HepG2 (cell line): ENCODE measurements at regions not wholly inside any gene's neighbourhood (a gene's known extent, or its start where the extent isn't known, plus 50 kb on each side); places are given as distances from the start of the nearest gene placed in this dataset.

Source experiments
- ATAC-seq: fragments of 200-7000 bp; cut with Tn5 transposase; 3 replicates; pipeline ENCODE4 v1.9.1; 2020; ENCODE audit warnings: mild to moderate bottlenecking, moderate library complexity
- BruUV-seq: library from RNA; stranded (reverse); fragments of 400-500 nt; replicated peaks from 2 replicates; lab custom pipeline; 2021; lab: Mats Ljungman, UMichigan
- CTCF ChIA-PET: fragments of 300-600 bp; formaldehyde crosslinking; extraction: SDS; loops from one replicate; lab custom pipeline; 2021; ENCODE audit warnings: low total read pairs, inconsistent platforms, low intra/inter-chr PET ratio; lab: Yijun Ruan, JAX
- POLR2A ChIA-PET: fragments of 350-600 bp; sonication (Branson Sonifier 250); formaldehyde crosslinking; loops from one replicate; lab custom pipeline; 2020; ENCODE audit warnings: antibody characterized with exemption, inconsistent platforms; lab: Yijun Ruan, JAX
- DNase-seq: peaks from one replicate; pipeline ENCODE4 v3.0.0-alpha.2; 2015; ENCODE audit warnings: low spot score
- FAIRE-seq: peaks from 3 replicates; lab custom pipeline; 2011; peaks lifted over from hg19 to GRCh38; lab: Jason Lieb, UNC
- H2AFZ ChIP-seq: one replicate; pipeline ENCODE4 v1.6.1; 2011; ENCODE audit warnings: low read length, inconsistent platforms
- H3K27ac ChIP-seq: fragments of 300-600 bp; 3 replicates; pipeline ENCODE4 v1.8.0; 2011; ENCODE audit warnings: mixed run types, mild to moderate bottlenecking, mixed read lengths, low read length, inconsistent platforms; ENCODE audit not compliant: insufficient read depth; ENCODE audit errors: extremely low read length
- H3K27me3 ChIP-seq, 2 experiments: fragments of 200-600 bp in 1 of 2; 2 replicates in 1 of 2; 3 replicates in 1 of 2; pipeline versions ENCODE4 v1.6.0 to v1.8.0; 2011; ENCODE audit warnings: low read length in 2 of 2, mild to moderate bottlenecking in 2 of 2, moderate library complexity in 2 of 2, inconsistent platforms in 1 of 2; ENCODE audit not compliant: insufficient read depth in 2 of 2, control insufficient read depth in 1 of 2
- H3K36me3 ChIP-seq, 2 experiments: fragments of 200-600 bp in 1 of 2; replicated peaks in 1 of 2; 2 replicates in 1 of 2; 3 replicates in 1 of 2; pipeline versions ENCODE4 v1.5.1 to v1.8.0; 2011; ENCODE audit warnings: low read length in 2 of 2, inconsistent platforms in 1 of 2; ENCODE audit not compliant: insufficient read depth in 2 of 2, control insufficient read depth in 1 of 2
- H3K4me1 ChIP-seq: 2 replicates; pipeline ENCODE4 v1.5.1; 2012; ENCODE audit warnings: low read length, inconsistent platforms; ENCODE audit not compliant: insufficient read depth
- H3K4me2 ChIP-seq: 2 replicates; pipeline ENCODE4 v1.6.0; 2011; ENCODE audit warnings: low read depth, low read length, inconsistent platforms
- H3K4me3 ChIP-seq, 3 experiments: fragments of 200-600 bp in 1 of 3; sonication (generic), shearing (Covaris generic) in 1 of 3; replicated peaks in 1 of 3; 2 replicates each; pipeline ENCODE4 v1.5.1; 2011 to 2016; ENCODE audit warnings: low read length in 3 of 3, inconsistent platforms in 2 of 3, low read depth in 2 of 3, mild to moderate bottlenecking in 2 of 3, control low read depth in 1 of 3, mixed read lengths in 1 of 3; ENCODE audit not compliant: insufficient read depth in 1 of 3
- H3K79me2 ChIP-seq: one replicate; pipeline ENCODE4 v1.6.1; 2011; ENCODE audit warnings: low read length, inconsistent platforms; ENCODE audit not compliant: insufficient read depth
- H3K9ac ChIP-seq: 2 replicates; pipeline ENCODE4 v1.6.0; 2011; ENCODE audit warnings: mild to moderate bottlenecking, low read depth, low read length, inconsistent platforms; ENCODE audit not compliant: insufficient read depth
- H3K9me3 ChIP-seq: 2 replicates; pipeline ENCODE4 v1.5.1; 2012; ENCODE audit warnings: mild to moderate bottlenecking, low read length
- H4K20me1 ChIP-seq: 2 replicates; pipeline ENCODE4 v1.6.0; 2011; ENCODE audit warnings: inconsistent platforms, mild to moderate bottlenecking, low read length, moderate library complexity; ENCODE audit not compliant: insufficient read depth
- ASH2L ChIP-seq: fragments of 300-600, 200-600 bp; sonication (generic); IDR thresholded peaks from 2 replicates; pipeline ENCODE4 v1.7.0; 2017; ENCODE audit warnings: low read depth, mild to moderate bottlenecking, moderate library complexity, mixed read lengths, low read length; ENCODE audit not compliant: insufficient read length
- ELF3 ChIP-seq: IDR thresholded peaks from 2 replicates; pipeline ENCODE4 v1.6.1; 2016; ENCODE audit warnings: missing genetic modification reagents, missing compliant biosample characterization
- HNRNPL ChIP-seq: fragments of 200-400 bp; formaldehyde crosslinking; IDR thresholded peaks from 2 replicates; pipeline ENCODE4 v1.6.1; 2017; ENCODE audit warnings: mild to moderate bottlenecking, low read depth, low read length
- MED8 ChIP-seq: sonication (generic); formaldehyde crosslinking; IDR thresholded peaks from 2 replicates; pipeline ENCODE4 v1.8.1; 2023; ENCODE audit warnings: mild to moderate bottlenecking, missing genetic modification reagents; ENCODE audit not compliant: insufficient replicate concordance
- MXD4 ChIP-seq: IDR thresholded peaks from 2 replicates; pipeline ENCODE4 v1.6.1; 2016; ENCODE audit warnings: mild to moderate bottlenecking, missing biosample characterization, missing genetic modification reagents
- PCBP2 ChIP-seq: fragments of 200-400 bp; formaldehyde crosslinking; optimal IDR thresholded peaks from 2 replicates; pipeline ENCODE3; 2018; ENCODE audit warnings: low read length, low read depth; ENCODE audit not compliant: poor library complexity, severe bottlenecking
- SRSF1 ChIP-seq: fragments of 200-400 bp; formaldehyde crosslinking; optimal IDR thresholded peaks from 2 replicates; pipeline ENCODE3; 2017; ENCODE audit warnings: mild to moderate bottlenecking, low read depth, low read length, moderate library complexity
- SRSF9 ChIP-seq: fragments of 200-400 bp; formaldehyde crosslinking; IDR thresholded peaks from 2 replicates; pipeline ENCODE4 v1.6.1; 2018; ENCODE audit warnings: borderline replicate concordance, mild to moderate bottlenecking, low read depth, low read length; ENCODE audit not compliant: insufficient read depth, poor library complexity, severe bottlenecking
- TBL1XR1 ChIP-seq: fragments of 150-350 bp; IDR thresholded peaks from 2 replicates; pipeline ENCODE4 v1.6.1; 2014; ENCODE audit warnings: borderline replicate concordance, low read length; ENCODE audit not compliant: partially characterized antibody
- TOE1 ChIP-seq: sonication (generic); formaldehyde crosslinking; IDR thresholded peaks from 2 replicates; pipeline ENCODE4 v1.4.0; 2020; ENCODE audit warnings: mild to moderate bottlenecking, missing genetic modification reagents
- ZFP36 ChIP-seq: fragments of 150-350 bp; IDR thresholded peaks from 2 replicates; pipeline ENCODE4 v1.6.1; 2018; ENCODE audit warnings: borderline replicate concordance, low read length, low read depth; ENCODE audit not compliant: partially characterized antibody
- ZNF20 ChIP-seq: sonication (generic); formaldehyde crosslinking; IDR thresholded peaks from 2 replicates; pipeline ENCODE4 v1.4.0; 2020; ENCODE audit warnings: mild to moderate bottlenecking, moderate library complexity, missing genetic modification reagents
- ZNF431 ChIP-seq: sonication (generic); formaldehyde crosslinking; IDR thresholded peaks from 2 replicates; pipeline ENCODE4 v1.9.0; 2022; ENCODE audit warnings: missing genetic modification reagents, low read depth, mild to moderate bottlenecking, borderline replicate concordance
- WGBS: methylation state at CpG from one replicate; pipeline ENCODE4 v1.1.6; 2017; ENCODE audit warnings: low lambda C conversion rate; 5-methylcytosine and 5-hydroxymethylcytosine counted together
- in situ Hi-C: cut with HindIII; loops from 2 replicates; pipeline ENCODE4 v1.10.0; 2017; ENCODE audit warnings: low pct_unique_long_range_greater_than_20kb; ENCODE audit not compliant: extremely low pct_ligation_motif_present
- intact Hi-C: fragments of 100-400 bp; cut with micrococcal nuclease; formaldehyde crosslinking; loops from one replicate; pipeline ENCODE4 v1.10.0; 2022; ENCODE audit not compliant: unreplicated experiment
- TF ChIP-seq, protein P1 (sequence below): sonication (generic); formaldehyde crosslinking; IDR thresholded peaks from 2 replicates; pipeline ENCODE4 v1.4.0; 2020; ENCODE audit warnings: mild to moderate bottlenecking, missing genetic modification reagents
- TF ChIP-seq, protein P2 (sequence below): sonication (generic); formaldehyde crosslinking; IDR thresholded peaks from 2 replicates; pipeline ENCODE4 v1.4.0; 2020; ENCODE audit warnings: missing genetic modification reagents
- TF ChIP-seq, protein P3 (sequence below): sonication (generic); formaldehyde crosslinking; IDR thresholded peaks from 2 replicates; pipeline ENCODE4 v1.5.1; 2020; ENCODE audit warnings: mild to moderate bottlenecking, missing genetic modification reagents, moderate library complexity

DNA sequence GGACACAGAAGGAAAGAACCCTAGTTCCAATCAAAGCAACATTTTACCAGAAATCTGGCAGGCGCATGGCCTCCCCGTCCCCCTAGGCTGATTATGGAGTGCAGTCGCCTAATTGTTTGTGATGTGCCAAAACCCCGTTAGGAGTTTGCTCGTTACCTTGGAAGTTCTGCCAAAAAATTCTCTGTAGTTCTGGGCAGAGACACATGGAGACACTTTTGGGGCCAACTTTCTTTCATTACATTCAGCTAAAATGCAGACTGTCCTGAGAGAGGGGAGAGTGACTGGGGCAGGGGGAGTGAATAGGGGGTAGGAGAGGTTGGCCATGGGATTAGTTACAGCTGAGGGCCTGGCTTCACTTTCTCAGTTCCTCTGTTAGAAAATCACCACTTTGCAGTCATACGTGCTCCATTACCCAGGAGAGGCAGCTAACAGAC is 158.0 kb upstream of the NPVF start:
- WGBS: 32% methylated on average over 6 of the region's 6 CpGs
- Histone ChIP-seq H3K27me3 (peaks cover 0 to 2% of the 10 kb centered on the region in 2 experiments; a peak in 2 of 5 replicates), H3K9me3 (no peaks in the 10 kb centered on the region), H3K79me2 (no peaks in the 10 kb centered on the region), H3K27ac (no peak overlapping the region), H3K4me3 (no peak overlapping the region), H3K4me2 (no peak overlapping the region), H2AFZ (no peak overlapping the region), H4K20me1 (no peaks in the 10 kb centered on the region), H3K9ac (no peak overlapping the region), H3K36me3 (no peaks in the 10 kb centered on the region), H3K4me1 (no peaks in the 10 kb centered on the region)
- intact Hi-C loops: no loop called here
- ChIA-PET CTCF (no interaction called here), POLR2A (no interaction called here)
- FAIRE-seq (no peak), DNase-seq (no peak), ATAC-seq (no peak)
- no TSS peak for BruUV-seq
- in situ Hi-C loops: loop anchor here (5.0 to 10.0 kb wide), 3 partner anchors 129 to 466 kb away; no protein-coding TSS in a partner anchor
- TF ChIP-seq, protein P1, sequence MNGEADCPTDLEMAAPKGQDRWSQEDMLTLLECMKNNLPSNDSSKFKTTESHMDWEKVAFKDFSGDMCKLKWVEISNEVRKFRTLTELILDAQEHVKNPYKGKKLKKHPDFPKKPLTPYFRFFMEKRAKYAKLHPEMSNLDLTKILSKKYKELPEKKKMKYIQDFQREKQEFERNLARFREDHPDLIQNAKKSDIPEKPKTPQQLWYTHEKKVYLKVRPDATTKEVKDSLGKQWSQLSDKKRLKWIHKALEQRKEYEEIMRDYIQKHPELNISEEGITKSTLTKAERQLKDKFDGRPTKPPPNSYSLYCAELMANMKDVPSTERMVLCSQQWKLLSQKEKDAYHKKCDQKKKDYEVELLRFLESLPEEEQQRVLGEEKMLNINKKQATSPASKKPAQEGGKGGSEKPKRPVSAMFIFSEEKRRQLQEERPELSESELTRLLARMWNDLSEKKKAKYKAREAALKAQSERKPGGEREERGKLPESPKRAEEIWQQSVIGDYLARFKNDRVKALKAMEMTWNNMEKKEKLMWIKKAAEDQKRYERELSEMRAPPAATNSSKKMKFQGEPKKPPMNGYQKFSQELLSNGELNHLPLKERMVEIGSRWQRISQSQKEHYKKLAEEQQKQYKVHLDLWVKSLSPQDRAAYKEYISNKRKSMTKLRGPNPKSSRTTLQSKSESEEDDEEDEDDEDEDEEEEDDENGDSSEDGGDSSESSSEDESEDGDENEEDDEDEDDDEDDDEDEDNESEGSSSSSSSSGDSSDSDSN: no peak
- TF ChIP-seq SRSF1 (no peak), TBL1XR1 (no peak), HNRNPL (no peak), PCBP2 (no peak), TOE1 (no peak), SRSF9 (no peak), MXD4 (CRISPR knock-in tag) (no peak), ZNF431 (CRISPR knock-in tag) (no peak), ZNF20 (CRISPR knock-in tag) (no peak), ELF3 (CRISPR knock-in tag) (no peak), MED8 (no peak), ASH2L (no peak), ZFP36 (no peak)
- TF ChIP-seq, protein P2, sequence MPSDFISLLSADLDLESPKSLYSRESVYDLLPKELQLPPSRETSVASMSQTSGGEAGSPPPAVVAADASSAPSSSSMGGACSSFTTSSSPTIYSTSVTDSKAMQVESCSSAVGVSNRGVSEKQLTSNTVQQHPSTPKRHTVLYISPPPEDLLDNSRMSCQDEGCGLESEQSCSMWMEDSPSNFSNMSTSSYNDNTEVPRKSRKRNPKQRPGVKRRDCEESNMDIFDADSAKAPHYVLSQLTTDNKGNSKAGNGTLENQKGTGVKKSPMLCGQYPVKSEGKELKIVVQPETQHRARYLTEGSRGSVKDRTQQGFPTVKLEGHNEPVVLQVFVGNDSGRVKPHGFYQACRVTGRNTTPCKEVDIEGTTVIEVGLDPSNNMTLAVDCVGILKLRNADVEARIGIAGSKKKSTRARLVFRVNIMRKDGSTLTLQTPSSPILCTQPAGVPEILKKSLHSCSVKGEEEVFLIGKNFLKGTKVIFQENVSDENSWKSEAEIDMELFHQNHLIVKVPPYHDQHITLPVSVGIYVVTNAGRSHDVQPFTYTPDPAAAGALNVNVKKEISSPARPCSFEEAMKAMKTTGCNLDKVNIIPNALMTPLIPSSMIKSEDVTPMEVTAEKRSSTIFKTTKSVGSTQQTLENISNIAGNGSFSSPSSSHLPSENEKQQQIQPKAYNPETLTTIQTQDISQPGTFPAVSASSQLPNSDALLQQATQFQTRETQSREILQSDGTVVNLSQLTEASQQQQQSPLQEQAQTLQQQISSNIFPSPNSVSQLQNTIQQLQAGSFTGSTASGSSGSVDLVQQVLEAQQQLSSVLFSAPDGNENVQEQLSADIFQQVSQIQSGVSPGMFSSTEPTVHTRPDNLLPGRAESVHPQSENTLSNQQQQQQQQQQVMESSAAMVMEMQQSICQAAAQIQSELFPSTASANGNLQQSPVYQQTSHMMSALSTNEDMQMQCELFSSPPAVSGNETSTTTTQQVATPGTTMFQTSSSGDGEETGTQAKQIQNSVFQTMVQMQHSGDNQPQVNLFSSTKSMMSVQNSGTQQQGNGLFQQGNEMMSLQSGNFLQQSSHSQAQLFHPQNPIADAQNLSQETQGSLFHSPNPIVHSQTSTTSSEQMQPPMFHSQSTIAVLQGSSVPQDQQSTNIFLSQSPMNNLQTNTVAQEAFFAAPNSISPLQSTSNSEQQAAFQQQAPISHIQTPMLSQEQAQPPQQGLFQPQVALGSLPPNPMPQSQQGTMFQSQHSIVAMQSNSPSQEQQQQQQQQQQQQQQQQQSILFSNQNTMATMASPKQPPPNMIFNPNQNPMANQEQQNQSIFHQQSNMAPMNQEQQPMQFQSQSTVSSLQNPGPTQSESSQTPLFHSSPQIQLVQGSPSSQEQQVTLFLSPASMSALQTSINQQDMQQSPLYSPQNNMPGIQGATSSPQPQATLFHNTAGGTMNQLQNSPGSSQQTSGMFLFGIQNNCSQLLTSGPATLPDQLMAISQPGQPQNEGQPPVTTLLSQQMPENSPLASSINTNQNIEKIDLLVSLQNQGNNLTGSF (CRISPR knock-in tag): no peak
- TF ChIP-seq, protein P3, sequence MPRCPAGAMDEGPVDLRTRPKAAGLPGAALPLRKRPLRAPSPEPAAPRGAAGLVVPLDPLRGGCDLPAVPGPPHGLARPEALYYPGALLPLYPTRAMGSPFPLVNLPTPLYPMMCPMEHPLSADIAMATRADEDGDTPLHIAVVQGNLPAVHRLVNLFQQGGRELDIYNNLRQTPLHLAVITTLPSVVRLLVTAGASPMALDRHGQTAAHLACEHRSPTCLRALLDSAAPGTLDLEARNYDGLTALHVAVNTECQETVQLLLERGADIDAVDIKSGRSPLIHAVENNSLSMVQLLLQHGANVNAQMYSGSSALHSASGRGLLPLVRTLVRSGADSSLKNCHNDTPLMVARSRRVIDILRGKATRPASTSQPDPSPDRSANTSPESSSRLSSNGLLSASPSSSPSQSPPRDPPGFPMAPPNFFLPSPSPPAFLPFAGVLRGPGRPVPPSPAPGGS (CRISPR knock-in tag): no peak
